SU-DHL-6 (cell line): ENCODE measurements at regions not wholly inside any gene's neighbourhood (a gene's known extent, or its start where the extent isn't known, plus 50 kb on each side); places are given as distances from the start of the nearest gene placed in this dataset.

Source experiments
- H2AFZ ChIP-seq: fragments of 200-600 bp; sonication (generic); 2 replicates; pipeline ENCODE4 v1.6.1; 2014; ENCODE audit warnings: low read depth, mild to moderate bottlenecking, moderate library complexity, mixed read lengths, antibody characterized with exemption, low read length; ENCODE audit not compliant: severe bottlenecking
- H3F3A ChIP-seq: fragments of 200-600 bp; shearing (Covaris generic); 2 replicates; pipeline ENCODE4 v1.6.0; 2016; ENCODE audit warnings: antibody characterized with exemption, mild to moderate bottlenecking; ENCODE audit not compliant: insufficient read depth
- H3K27ac ChIP-seq: fragments of 200-600 bp; sonication (generic); 2 replicates; pipeline ENCODE4 v1.5.1; 2016; ENCODE audit warnings: low read depth, mild to moderate bottlenecking, low read length, moderate library complexity, mixed read lengths
- H3K27me3 ChIP-seq: fragments of 200-600 bp; sonication (generic), shearing (Covaris generic); 2 replicates; pipeline ENCODE4 v1.6.0; 2014; ENCODE audit warnings: mild to moderate bottlenecking, low read length
- H3K36me3 ChIP-seq: fragments of 200-600 bp; sonication (generic); 2 replicates; pipeline ENCODE4 v1.6.1; 2014; ENCODE audit warnings: mild to moderate bottlenecking, low read length, mixed read lengths
- H3K4me2 ChIP-seq: fragments of 300-600, 200-600 bp; shearing (Covaris generic), sonication (generic); 2 replicates; pipeline ENCODE4 v1.6.0; 2014; ENCODE audit warnings: low read length, low read depth, mild to moderate bottlenecking; ENCODE audit not compliant: poor library complexity, severe bottlenecking
- H3K4me3 ChIP-seq: fragments of 200-600 bp; sonication (generic); 2 replicates; pipeline ENCODE4 v1.5.1; 2014; ENCODE audit warnings: antibody characterized with exemption, low read length, mild to moderate bottlenecking, mixed read lengths; ENCODE audit not compliant: insufficient read depth, poor library complexity, severe bottlenecking
- H3K79me2 ChIP-seq: fragments of 200-600 bp; sonication (generic); 2 replicates; pipeline ENCODE4 v1.6.1; 2014; ENCODE audit warnings: mild to moderate bottlenecking, low read length, moderate library complexity; ENCODE audit not compliant: insufficient read depth
- H3K9ac ChIP-seq: fragments of 200-600 bp; sonication (generic); 2 replicates; pipeline ENCODE4 v1.7.0; 2014; ENCODE audit warnings: mild to moderate bottlenecking, low read length
- H3K9me2 ChIP-seq: fragments of 200-600 bp; sonication (generic); replicated peaks from 2 replicates; pipeline ENCODE4 v1.6.1; 2014; ENCODE audit warnings: low read length; ENCODE audit not compliant: insufficient read depth
- H3K9me3 ChIP-seq: fragments of 200-600 bp; sonication (generic); 2 replicates; pipeline ENCODE4 v1.6.1; 2014; ENCODE audit warnings: low read length, mixed read lengths; ENCODE audit not compliant: insufficient read depth
- H4K20me1 ChIP-seq: fragments of 200-600 bp; sonication (generic); 2 replicates; pipeline ENCODE4 v1.6.1; 2014; ENCODE audit warnings: low read depth, mild to moderate bottlenecking, antibody characterized with exemption, low read length, moderate library complexity, mixed read lengths
- EZH2phosphoT487 ChIP-seq: fragments of 200-600 bp; sonication (generic), shearing (Covaris generic); conservative IDR thresholded peaks from 2 replicates; pipeline ENCODE4 v1.6.1; 2018; ENCODE audit warnings: mild to moderate bottlenecking, antibody characterized with exemption, low read length, moderate library complexity, mixed read lengths
- TF ChIP-seq, protein P1 (sequence below): fragments of 200-600 bp; sonication (generic); IDR thresholded peaks from one replicate; pipeline ENCODE4 v1.5.1; 2017; ENCODE audit warnings: antibody characterized with exemption, mild to moderate bottlenecking, low read length, moderate library complexity; ENCODE audit not compliant: insufficient read depth, poor library complexity, severe bottlenecking

GRCh38 chr5:123783421-123783820 is 271.4 kb downstream of the CSNK1G3 start:
- no peaks in the 10 kb centered on the region for H3K27me3 ChIP-seq
- no peaks in the 10 kb centered on the region for H3K9me2 ChIP-seq
- no peak for TF ChIP-seq EZH2phosphoT487
- TF ChIP-seq, protein P1, sequence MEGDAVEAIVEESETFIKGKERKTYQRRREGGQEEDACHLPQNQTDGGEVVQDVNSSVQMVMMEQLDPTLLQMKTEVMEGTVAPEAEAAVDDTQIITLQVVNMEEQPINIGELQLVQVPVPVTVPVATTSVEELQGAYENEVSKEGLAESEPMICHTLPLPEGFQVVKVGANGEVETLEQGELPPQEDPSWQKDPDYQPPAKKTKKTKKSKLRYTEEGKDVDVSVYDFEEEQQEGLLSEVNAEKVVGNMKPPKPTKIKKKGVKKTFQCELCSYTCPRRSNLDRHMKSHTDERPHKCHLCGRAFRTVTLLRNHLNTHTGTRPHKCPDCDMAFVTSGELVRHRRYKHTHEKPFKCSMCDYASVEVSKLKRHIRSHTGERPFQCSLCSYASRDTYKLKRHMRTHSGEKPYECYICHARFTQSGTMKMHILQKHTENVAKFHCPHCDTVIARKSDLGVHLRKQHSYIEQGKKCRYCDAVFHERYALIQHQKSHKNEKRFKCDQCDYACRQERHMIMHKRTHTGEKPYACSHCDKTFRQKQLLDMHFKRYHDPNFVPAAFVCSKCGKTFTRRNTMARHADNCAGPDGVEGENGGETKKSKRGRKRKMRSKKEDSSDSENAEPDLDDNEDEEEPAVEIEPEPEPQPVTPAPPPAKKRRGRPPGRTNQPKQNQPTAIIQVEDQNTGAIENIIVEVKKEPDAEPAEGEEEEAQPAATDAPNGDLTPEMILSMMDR, result no peak
- no peak overlapping the region for H3K27ac ChIP-seq
- no peak overlapping the region for H3K4me3 ChIP-seq
- H3K4me2 ChIP-seq, result no peak overlapping the region
- H3K9ac ChIP-seq, result no peak overlapping the region
- H4K20me1 ChIP-seq, result no peaks in the 10 kb centered on the region
- H3K79me2 ChIP-seq, result no peaks in the 10 kb centered on the region
- H3F3A ChIP-seq, result no peaks in the 10 kb centered on the region
- no peaks in the 10 kb centered on the region for H3K36me3 ChIP-seq
- H3K9me3 ChIP-seq, result peaks cover 1% of the 10 kb centered on the region; the same call in 1 of the 2 replicates
- H2AFZ ChIP-seq, result no peak overlapping the region

DNA sequence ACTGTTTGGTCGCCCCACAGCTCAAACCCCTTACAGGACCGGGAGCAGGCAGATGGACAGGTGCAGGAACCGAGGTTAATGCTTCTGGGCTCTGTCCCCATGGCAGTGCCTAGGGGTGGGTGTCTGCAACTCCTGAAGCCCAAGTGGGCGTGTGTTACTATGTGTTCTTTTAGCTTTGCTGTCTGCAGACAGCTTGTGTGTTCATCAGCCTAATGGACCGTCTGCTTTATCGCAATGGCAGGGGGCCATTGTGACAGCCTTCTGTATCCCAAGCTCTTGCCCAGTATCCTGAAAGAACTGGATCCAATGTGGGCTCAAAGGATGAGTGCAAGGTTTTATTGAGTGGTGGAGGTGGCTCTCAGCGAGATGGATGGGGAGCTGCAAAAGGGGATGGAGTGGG is 266.7 kb downstream of the CSNK1G3 start:
- H3K4me2 ChIP-seq, result no peak overlapping the region
- H3K27me3 ChIP-seq, result no peaks in the 10 kb centered on the region
- no peak for TF ChIP-seq EZH2phosphoT487
- TF ChIP-seq, protein P1, result no peak
- no peaks in the 10 kb centered on the region for H3K9me3 ChIP-seq
- no peak overlapping the region for H3K9ac ChIP-seq
- no peaks in the 10 kb centered on the region for H3K79me2 ChIP-seq
- H3K4me3 ChIP-seq, result no peak overlapping the region
- H3K27ac ChIP-seq, result no peak overlapping the region
- H2AFZ ChIP-seq, result no peak overlapping the region
- H3F3A ChIP-seq, result no peaks in the 10 kb centered on the region
- H4K20me1 ChIP-seq, result no peaks in the 10 kb centered on the region
- H3K9me2 ChIP-seq, result no peaks in the 10 kb centered on the region
- H3K36me3 ChIP-seq, result no peaks in the 10 kb centered on the region

GRCh38 chr5:123776761-123777160 is 264.8 kb downstream of the CSNK1G3 start:
- no peak overlapping the region for H2AFZ ChIP-seq
- no peak overlapping the region for H3K9ac ChIP-seq

More at GRCh38 chr5:123776761-123777160, 264.8 kb downstream of the CSNK1G3 start:
- no peaks in the 10 kb centered on the region for H3K9me3 ChIP-seq
- no peak overlapping the region for H3K4me3 ChIP-seq
- H3K36me3 ChIP-seq, result no peaks in the 10 kb centered on the region
- no peaks in the 10 kb centered on the region for H3K79me2 ChIP-seq
- no peak overlapping the region for H3K27ac ChIP-seq
- H3F3A ChIP-seq, result no peaks in the 10 kb centered on the region
- no peaks in the 10 kb centered on the region for H3K27me3 ChIP-seq
- H3K9me2 ChIP-seq, result no peaks in the 10 kb centered on the region
- H4K20me1 ChIP-seq, result no peaks in the 10 kb centered on the region
- H3K4me2 ChIP-seq, result no peak overlapping the region
- no peak for TF ChIP-seq EZH2phosphoT487
- TF ChIP-seq, protein P1, result no peak
